SK-N-SH (cell line): ENCODE measurements at regions not wholly inside any gene's neighbourhood (a gene's known extent, or its start where the extent isn't known, plus 50 kb on each side); places are given as distances from the start of the nearest gene placed in this dataset.

Source experiments
- CTCF ChIA-PET: fragments of 300-600, 350-600 bp; formaldehyde crosslinking; extraction: SDS; loops from one replicate; lab custom pipeline; 2021; lab: Yijun Ruan, JAX
- POLR2A ChIA-PET: fragments of 350-600 bp; sonication (Branson Sonifier 250); formaldehyde crosslinking; extraction: SDS; loops from one replicate; lab custom pipeline; 2020; ENCODE audit warnings: antibody characterized with exemption, inconsistent platforms; lab: Yijun Ruan, JAX
- DNase-seq: peaks from one replicate; pipeline ENCODE4 v3.0.0; 2012
- H2AFZ ChIP-seq: fragments of 200-600 bp; sonication (generic); 2 replicates; pipeline ENCODE4 v1.8.1; 2016; ENCODE audit warnings: antibody characterized with exemption, mild to moderate bottlenecking, low read depth
- H3F3A ChIP-seq: fragments of 200-600 bp; sonication (generic); replicated peaks from 2 replicates; pipeline ENCODE3; 2016; ENCODE audit warnings: antibody characterized with exemption, mild to moderate bottlenecking; ENCODE audit not compliant: insufficient read depth
- H3K27ac ChIP-seq, 2 experiments: fragments of 200-500 bp in 1 of 2; fragments of 200-600 bp in 1 of 2; sonication (Bioruptor generic) in 1 of 2; sonication (generic), shearing (Covaris generic) in 1 of 2; 2 replicates each; pipeline versions ENCODE4 v1.5.1 to v1.6.1; 2014 to 2016; ENCODE audit warnings: low read depth in 2 of 2, inconsistent platforms in 1 of 2, low read length in 1 of 2, mild to moderate bottlenecking in 1 of 2, mixed read lengths in 1 of 2
- H3K27me3 ChIP-seq: fragments of 200-600 bp; sonication (generic), shearing (Covaris generic); 2 replicates; pipeline ENCODE4 v1.6.1; 2016; ENCODE audit warnings: mixed run types; ENCODE audit not compliant: insufficient read depth
- H3K36me3 ChIP-seq, 2 experiments: fragments of 200-500 bp in 1 of 2; fragments of 200-600 bp in 1 of 2; sonication (Bioruptor generic) in 1 of 2; sonication (generic) in 1 of 2; replicated peaks in 1 of 2; 2 replicates each; pipeline versions ENCODE3 to v1.5.1; 2014 to 2016; ENCODE audit warnings: low read length in 1 of 2, mild to moderate bottlenecking in 1 of 2; ENCODE audit not compliant: insufficient read depth in 2 of 2, control insufficient read depth in 1 of 2
- H3K4me1 ChIP-seq, 2 experiments: fragments of 200-500 bp in 1 of 2; fragments of 200-600 bp in 1 of 2; sonication (Bioruptor generic) in 1 of 2; sonication (generic), shearing (Covaris generic) in 1 of 2; 2 replicates each; pipeline versions ENCODE4 v1.5.1 to v1.6.1; 2014 to 2016; ENCODE audit warnings: low read depth in 1 of 2, low read length in 1 of 2, mixed run types in 1 of 2; ENCODE audit not compliant: insufficient read depth in 2 of 2, control insufficient read depth in 1 of 2
- H3K4me2 ChIP-seq: fragments of 200-600 bp; sonication (generic), shearing (Covaris generic); 2 replicates; pipeline ENCODE4 v1.6.1; 2017; ENCODE audit warnings: mixed run types
- H3K4me3 ChIP-seq, 2 experiments: fragments of 200-500 bp in 1 of 2; fragments of 200-600 bp in 1 of 2; sonication (Bioruptor generic) in 1 of 2; sonication (generic), shearing (Covaris generic) in 1 of 2; 2 replicates each; pipeline versions ENCODE4 v1.5.1 to v1.8.1; 2014 to 2016; ENCODE audit warnings: low read depth in 2 of 2, inconsistent platforms in 1 of 2, low read length in 1 of 2, mild to moderate bottlenecking in 1 of 2, mixed read lengths in 1 of 2, moderate library complexity in 1 of 2
- H3K79me2 ChIP-seq: fragments of 200-600 bp; sonication (generic); 2 replicates; pipeline ENCODE4 v1.8.1; 2017; ENCODE audit warnings: mild to moderate bottlenecking; ENCODE audit not compliant: insufficient read depth
- H3K9ac ChIP-seq: fragments of 200-600 bp; sonication (generic); 2 replicates; pipeline ENCODE4 v1.6.1; 2017; ENCODE audit warnings: mixed run types
- H3K9me2 ChIP-seq: fragments of 200-600 bp; sonication (generic); 2 replicates; pipeline ENCODE4 v1.6.1; 2017; ENCODE audit warnings: mixed run types
- H3K9me3 ChIP-seq: fragments of 200-600 bp; sonication (generic); 2 replicates; pipeline ENCODE4 v1.6.1; 2017; ENCODE audit warnings: mixed run types, mild to moderate bottlenecking, moderate library complexity
- H4K20me1 ChIP-seq: fragments of 200-600 bp; sonication (generic); 2 replicates; pipeline ENCODE4 v1.6.1; 2017; ENCODE audit warnings: mild to moderate bottlenecking, mixed run types; ENCODE audit not compliant: insufficient read depth
- ELF1 ChIP-seq: IDR thresholded peaks from 2 replicates; pipeline ENCODE4 v1.4.0; 2012
- FOXJ3 ChIP-seq: sonication (generic); formaldehyde crosslinking; IDR thresholded peaks from 2 replicates; pipeline ENCODE4 v1.5.1; 2020; ENCODE audit warnings: mild to moderate bottlenecking, missing genetic modification reagents
- POLR2AphosphoS5 ChIP-seq: IDR thresholded peaks from 2 replicates; pipeline ENCODE4 v1.6.1; 2012; ENCODE audit warnings: low read depth, low read length
- RAD21 ChIP-seq: IDR thresholded peaks from 2 replicates; pipeline ENCODE4 v1.6.1; 2012; ENCODE audit warnings: mild to moderate bottlenecking, low read length
- RCOR1 ChIP-seq: fragments of 150-350 bp; IDR thresholded peaks from 2 replicates; pipeline ENCODE4 v1.6.1; 2017; ENCODE audit warnings: antibody characterized with exemption, low read length
- RFX5 ChIP-seq: IDR thresholded peaks from 2 replicates; pipeline ENCODE4 v1.6.1; 2012; ENCODE audit warnings: mild to moderate bottlenecking, improper control_type of control experiment, low read length
- RXRA ChIP-seq: IDR thresholded peaks from 2 replicates; pipeline ENCODE4 v1.4.0; 2012; ENCODE audit warnings: low read depth, mild to moderate bottlenecking, borderline replicate concordance
- TAF1 ChIP-seq: IDR thresholded peaks from 2 replicates; pipeline ENCODE4 v1.6.1; 2012; ENCODE audit warnings: low read depth, mild to moderate bottlenecking, low read length, moderate library complexity, borderline replicate concordance
- WGBS: methylation state at CpG from one replicate; pipeline ENCODE4 v1.1.6; 2017; ENCODE audit warnings: low lambda C conversion rate; 5-methylcytosine and 5-hydroxymethylcytosine counted together
- TF ChIP-seq, protein P1 (sequence below): fragments of 200-600 bp; sonication (generic); IDR thresholded peaks from 2 replicates; pipeline ENCODE4 v1.6.1; 2017; ENCODE audit warnings: antibody characterized with exemption, mild to moderate bottlenecking, moderate library complexity
- TF ChIP-seq, protein P2 (sequence below): fragments of 150-350 bp; IDR thresholded peaks from 2 replicates; pipeline ENCODE4 v1.6.1; 2017; ENCODE audit warnings: antibody characterized with exemption, low read length, low read depth, borderline replicate concordance

GRCh38 chr9:32289756-32290155, 94.7 kb upstream of the ACO1 start:
- 26% methylated on average over 3 of the region's 3 CpGs for WGBS

DNA sequence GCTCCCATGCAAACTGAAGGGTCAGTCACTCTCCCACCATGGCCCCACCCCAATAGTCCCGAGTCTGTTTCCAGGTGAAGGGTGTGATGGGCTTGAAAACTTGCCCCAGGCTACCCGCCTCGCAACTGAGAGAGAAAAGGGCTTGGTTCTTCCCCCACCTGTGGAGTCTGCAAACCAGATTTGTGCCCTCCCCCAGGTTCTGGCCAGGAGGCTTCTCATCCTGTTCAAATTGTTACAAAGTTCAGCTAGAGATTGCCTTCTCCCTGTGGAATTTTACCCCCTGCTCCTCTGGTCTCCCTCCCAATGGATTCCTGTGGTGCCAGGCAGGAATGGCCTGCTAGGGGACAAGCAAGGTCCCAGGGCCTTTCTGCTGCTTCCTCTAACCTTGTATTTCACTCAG, 93.1 kb upstream of the ACO1 start:
- H3K79me2 ChIP-seq = no peaks in the 10 kb centered on the region
- no peak for DNase-seq
- no peaks in the 10 kb centered on the region for H3K4me1 ChIP-seq
- TF ChIP-seq, protein P1, sequence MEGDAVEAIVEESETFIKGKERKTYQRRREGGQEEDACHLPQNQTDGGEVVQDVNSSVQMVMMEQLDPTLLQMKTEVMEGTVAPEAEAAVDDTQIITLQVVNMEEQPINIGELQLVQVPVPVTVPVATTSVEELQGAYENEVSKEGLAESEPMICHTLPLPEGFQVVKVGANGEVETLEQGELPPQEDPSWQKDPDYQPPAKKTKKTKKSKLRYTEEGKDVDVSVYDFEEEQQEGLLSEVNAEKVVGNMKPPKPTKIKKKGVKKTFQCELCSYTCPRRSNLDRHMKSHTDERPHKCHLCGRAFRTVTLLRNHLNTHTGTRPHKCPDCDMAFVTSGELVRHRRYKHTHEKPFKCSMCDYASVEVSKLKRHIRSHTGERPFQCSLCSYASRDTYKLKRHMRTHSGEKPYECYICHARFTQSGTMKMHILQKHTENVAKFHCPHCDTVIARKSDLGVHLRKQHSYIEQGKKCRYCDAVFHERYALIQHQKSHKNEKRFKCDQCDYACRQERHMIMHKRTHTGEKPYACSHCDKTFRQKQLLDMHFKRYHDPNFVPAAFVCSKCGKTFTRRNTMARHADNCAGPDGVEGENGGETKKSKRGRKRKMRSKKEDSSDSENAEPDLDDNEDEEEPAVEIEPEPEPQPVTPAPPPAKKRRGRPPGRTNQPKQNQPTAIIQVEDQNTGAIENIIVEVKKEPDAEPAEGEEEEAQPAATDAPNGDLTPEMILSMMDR = no peak
- 47% methylated on average over 3 of the region's 3 CpGs for WGBS
- no peak overlapping the region for H3K27ac ChIP-seq
- no peaks in the 10 kb centered on the region for H3K27me3 ChIP-seq
- H3K9ac ChIP-seq = no peak overlapping the region
- H3K4me3 ChIP-seq = no peak overlapping the region
- H4K20me1 ChIP-seq = no peaks in the 10 kb centered on the region
- no peaks in the 10 kb centered on the region for H3K36me3 ChIP-seq
- no peaks in the 10 kb centered on the region for H3F3A ChIP-seq
- H3K9me3 ChIP-seq = no peaks in the 10 kb centered on the region
- H3K9me2 ChIP-seq = no peaks in the 10 kb centered on the region
- ChIA-PET CTCF (interaction anchor here (0.8 kb wide), 1 partner anchor 12 kb away, joined by 3 read pairs; no protein-coding TSS in a partner anchor), POLR2A (no interaction called here)
- H3K4me2 ChIP-seq = no peak overlapping the region
- H2AFZ ChIP-seq = no peak overlapping the region

More at GRCh38 chr9:32289756-32290155, 94.7 kb upstream of the ACO1 start:
- H3K4me1 ChIP-seq = no peaks in the 10 kb centered on the region
- no peaks in the 10 kb centered on the region for H3K79me2 ChIP-seq
- H4K20me1 ChIP-seq = no peaks in the 10 kb centered on the region
- H3K27ac ChIP-seq = no peak overlapping the region
- TF ChIP-seq RXRA (no peak), RCOR1 (no peak), FOXJ3 (no peak), RFX5 (no peak)
- TF ChIP-seq, protein P2, sequence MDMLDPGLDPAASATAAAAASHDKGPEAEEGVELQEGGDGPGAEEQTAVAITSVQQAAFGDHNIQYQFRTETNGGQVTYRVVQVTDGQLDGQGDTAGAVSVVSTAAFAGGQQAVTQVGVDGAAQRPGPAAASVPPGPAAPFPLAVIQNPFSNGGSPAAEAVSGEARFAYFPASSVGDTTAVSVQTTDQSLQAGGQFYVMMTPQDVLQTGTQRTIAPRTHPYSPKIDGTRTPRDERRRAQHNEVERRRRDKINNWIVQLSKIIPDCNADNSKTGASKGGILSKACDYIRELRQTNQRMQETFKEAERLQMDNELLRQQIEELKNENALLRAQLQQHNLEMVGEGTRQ = no peak
- no peak overlapping the region for H3K4me3 ChIP-seq
- no peaks in the 10 kb centered on the region for H3K36me3 ChIP-seq
- no peaks in the 10 kb centered on the region for H3K27me3 ChIP-seq
- no peak overlapping the region for H3K9ac ChIP-seq
- no peaks in the 10 kb centered on the region for H3K9me3 ChIP-seq
- no peaks in the 10 kb centered on the region for H3F3A ChIP-seq
- ChIA-PET POLR2A (no interaction called here), CTCF (interaction anchor here (0.7 kb wide), 1 partner anchor 55 kb away, joined by 3 read pairs; no protein-coding TSS in a partner anchor)
- H3K9me2 ChIP-seq = no peaks in the 10 kb centered on the region
- no peak overlapping the region for H2AFZ ChIP-seq
- H3K4me2 ChIP-seq = no peak overlapping the region
- DNase-seq = no peak

- no peaks in the 10 kb centered on the region for H3K4me1 ChIP-seq
- CTCF ChIA-PET = no interaction called here
- 28% methylated on average over 2 of the region's 2 CpGs for WGBS
Measured at GRCh38 chr9:32292611-32293010, 91.8 kb upstream of the ACO1 start.

More at GRCh38 chr9:32292611-32293010, 91.8 kb upstream of the ACO1 start:
- no peak overlapping the region for H3K4me3 ChIP-seq
- no peaks in the 10 kb centered on the region for H4K20me1 ChIP-seq
- H3F3A ChIP-seq = no peaks in the 10 kb centered on the region
- POLR2A ChIA-PET = no interaction called here
- H3K9ac ChIP-seq = no peak overlapping the region
- no peaks in the 10 kb centered on the region for H3K9me3 ChIP-seq
- no peak for TF ChIP-seq RAD21
- no peak for TF ChIP-seq FOXJ3
- no peak for TF ChIP-seq ELF1
- no peak for TF ChIP-seq POLR2AphosphoS5
- no peak for TF ChIP-seq TAF1
- no peaks in the 10 kb centered on the region for H3K27me3 ChIP-seq
- H3K4me2 ChIP-seq = no peak overlapping the region
- no peak overlapping the region for H3K27ac ChIP-seq
- H3K79me2 ChIP-seq = no peaks in the 10 kb centered on the region
- H3K36me3 ChIP-seq = no peaks in the 10 kb centered on the region
- no peaks in the 10 kb centered on the region for H3K9me2 ChIP-seq
- no peak for DNase-seq
- H2AFZ ChIP-seq = no peak overlapping the region
